Lower leg skin (tissue), 3 donors: ENCODE measurements at regions not wholly inside any gene's neighbourhood (a gene's known extent, or its start where the extent isn't known, plus 50 kb on each side); places are given as distances from the start of the nearest gene placed in this dataset.

Experiments used
- CTCF ChIP-seq, 3 donors: fragments of 450-650 bp; IDR thresholded peaks; one replicate each; pipeline ENCODE4 v1.5.1; 2016; ENCODE audit warnings: antibody characterized with exemption in 3 of 3, mild to moderate bottlenecking in 3 of 3, moderate library complexity in 2 of 3
- POLR2A ChIP-seq, 2 donors: fragments of 450-650 bp; IDR thresholded peaks; one replicate each; pipeline ENCODE4 v1.6.1; 2016 to 2017; ENCODE audit warnings: antibody characterized with exemption in 2 of 2, mild to moderate bottlenecking in 1 of 2, moderate library complexity in 1 of 2

DNA sequence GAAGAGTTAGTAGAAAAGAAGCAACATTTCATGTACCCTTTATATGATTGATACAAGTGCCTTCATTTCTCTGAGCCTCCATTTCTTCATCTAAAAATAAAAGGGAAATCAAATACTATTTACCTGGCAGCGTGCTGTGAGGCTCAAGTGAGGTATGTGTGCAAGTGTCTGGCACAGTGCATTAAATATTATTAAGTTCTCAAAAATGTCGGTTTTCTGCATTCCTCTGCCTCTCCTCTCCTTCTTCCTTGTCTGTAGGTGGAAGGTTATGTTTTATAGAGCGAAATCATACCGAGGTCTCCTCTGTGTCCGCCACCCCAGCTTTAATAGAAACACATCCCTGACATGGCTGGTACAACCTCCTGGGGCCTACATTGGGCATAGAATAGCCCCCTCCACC lies 93.0 kb downstream of the FGF18 start:
- TF ChIP-seq POLR2A (IDR thresholded peaks at IDR 0.05) (no peak), CTCF (IDR thresholded peaks at IDR 0.05) (no peak)
